Naive thymus-derived CD4-positive, alpha-beta T cell (primary cell): ENCODE measurements at regions not wholly inside any gene's neighbourhood (a gene's known extent, or its start where the extent isn't known, plus 50 kb on each side); places are given as distances from the start of the nearest gene placed in this dataset.

Experiments
- ATAC-seq: fragments of 150-1000 bp; cut with Tn5 transposase; 2 replicates; pipeline ENCODE4 v1.10.0; 2021; ENCODE audit warnings: mild to moderate bottlenecking, moderate library complexity
- CTCF ChIA-PET: fragments of 350-600 bp; sonication (Branson Sonifier 250); formaldehyde crosslinking; loops from one replicate; lab custom pipeline; 2021; ENCODE audit warnings: antibody characterized with exemption; lab: Charles Lee
- POLR2A ChIA-PET: fragments of 350-600 bp; sonication (Branson Sonifier 250); formaldehyde crosslinking; loops from one replicate; lab custom pipeline; 2021; ENCODE audit warnings: antibody characterized with exemption, inconsistent platforms; lab: Charles Lee
- DNase-seq, 9 donors: peaks; one replicate each; pipeline versions ENCODE4 v3.0.0 to v3.0.0-alpha.2; 2020 to 2022; ENCODE audit warnings: mixed read lengths in 1 of 9
- H3K27ac ChIP-seq: one replicate; pipeline ENCODE4 v1.7.0; 2013; ENCODE audit warnings: mild to moderate bottlenecking, low read depth, low read length, moderate library complexity
- H3K27me3 ChIP-seq, 2 donors: one replicate each; pipeline ENCODE4 v1.7.0; 2013; ENCODE audit warnings: low read length in 2 of 2, mild to moderate bottlenecking in 2 of 2, moderate library complexity in 2 of 2; ENCODE audit not compliant: control insufficient read depth in 2 of 2, insufficient read depth in 2 of 2
- H3K36me3 ChIP-seq, 3 experiments: 1 replicate in 2 of 3; 2 replicates in 1 of 3; pipeline ENCODE4 v1.7.0; 2013; ENCODE audit warnings: low read length in 3 of 3, mild to moderate bottlenecking in 3 of 3, moderate library complexity in 1 of 3; ENCODE audit not compliant: insufficient read depth in 3 of 3, control insufficient read depth in 2 of 3
- H3K4me1 ChIP-seq, 2 donors: one replicate each; pipeline ENCODE4 v1.7.0; 2013; ENCODE audit warnings: low read length in 2 of 2, mild to moderate bottlenecking in 2 of 2, moderate library complexity in 1 of 2; ENCODE audit not compliant: control insufficient read depth in 2 of 2, insufficient read depth in 2 of 2
- H3K4me3 ChIP-seq: 2 replicates; pipeline ENCODE4 v1.7.0; 2013; ENCODE audit warnings: mild to moderate bottlenecking, low read length
- H3K9me3 ChIP-seq, 3 experiments: 1 replicate in 2 of 3; 2 replicates in 1 of 3; pipeline ENCODE4 v1.7.0; 2013; ENCODE audit warnings: low read length in 3 of 3; ENCODE audit not compliant: control insufficient read depth in 2 of 3
- H3K27ac Mint-ChIP-seq, 9 donors: one replicate each; pipeline ENCODE4 v1.8.0; 2020 to 2022; ENCODE audit warnings: mixed read lengths in 9 of 9, mild to moderate bottlenecking in 8 of 9, moderate library complexity in 5 of 9, inconsistent platforms in 2 of 9
- H3K27me3 Mint-ChIP-seq, 5 donors: one replicate each; pipeline ENCODE4 v1.8.0; 2021 to 2022; ENCODE audit warnings: mixed read lengths in 5 of 5, mild to moderate bottlenecking in 1 of 5
- H3K36me3 Mint-ChIP-seq, 5 donors: one replicate each; pipeline ENCODE4 v1.8.0; 2020 to 2022; ENCODE audit warnings: mixed read lengths in 5 of 5, mild to moderate bottlenecking in 3 of 5, inconsistent platforms in 1 of 5
- H3K4me1 Mint-ChIP-seq, 7 donors: one replicate each; pipeline ENCODE4 v1.8.0; 2020 to 2022; ENCODE audit warnings: mixed read lengths in 7 of 7, mild to moderate bottlenecking in 3 of 7, inconsistent platforms in 1 of 7
- H3K4me3 Mint-ChIP-seq, 10 donors: one replicate each; pipeline ENCODE4 v1.8.0; 2020 to 2022; ENCODE audit warnings: mild to moderate bottlenecking in 10 of 10, mixed read lengths in 10 of 10, moderate library complexity in 6 of 10, inconsistent platforms in 2 of 10
- H3K9me3 Mint-ChIP-seq, 11 donors: one replicate each; pipeline ENCODE4 v1.8.0; 2020 to 2022; ENCODE audit warnings: mixed read lengths in 11 of 11, mild to moderate bottlenecking in 4 of 11, inconsistent platforms in 1 of 11, moderate library complexity in 1 of 11
- intact Hi-C, 2 donors: fragments of 100-400 bp; cut with micrococcal nuclease; formaldehyde crosslinking; loops; one replicate each; pipeline ENCODE4 v1.15.1; 2023

DNA sequence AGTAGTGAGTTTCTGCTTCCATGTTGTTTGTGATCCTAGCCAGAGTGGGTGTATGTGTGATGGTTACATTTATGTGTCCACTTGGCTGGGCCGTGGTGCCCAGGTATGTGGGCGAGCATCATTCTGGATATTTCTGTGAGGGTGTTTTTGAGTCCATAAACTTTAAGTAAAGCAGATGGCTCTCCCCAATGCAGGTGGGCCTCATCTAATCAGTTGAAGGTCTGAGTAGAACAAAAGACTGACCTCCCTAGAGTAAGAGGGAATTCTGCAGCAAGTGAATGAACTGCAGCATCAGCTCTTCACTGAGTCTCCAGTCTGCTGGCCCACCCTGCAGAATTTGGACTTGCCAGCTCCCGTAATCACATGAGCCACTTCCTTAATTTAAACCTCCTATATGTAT lies 571.9 kb downstream of the ACTR3B start:
- Mint-ChIP-seq H3K27ac (no peak overlapping the region), H3K27me3 (peaks cover 0 to 6% (median 4%) of the 10 kb centered on the region in 5 donors), H3K4me3 (no peak overlapping the region), H3K9me3 (peaks cover 3 to 20% (median 7%) of the 10 kb centered on the region in 11 donors), H3K4me1 (no peaks in the 10 kb centered on the region), H3K36me3 (peaks cover 0 to under 1% (median 0%) of the 10 kb centered on the region in 5 donors)
- DNase-seq (no peak), ATAC-seq (no peak)
- CTCF ChIA-PET = no interaction called here
- H3K27ac ChIP-seq = no peak overlapping the region
- no peaks in the 10 kb centered on the region for H3K9me3 ChIP-seq
- intact Hi-C loops = no loop called here
- no peak overlapping the region for H3K4me3 ChIP-seq
- no peaks in the 10 kb centered on the region for H3K27me3 ChIP-seq
- POLR2A ChIA-PET = no interaction called here
- H3K4me1 ChIP-seq = no peaks in the 10 kb centered on the region
- H3K36me3 ChIP-seq = no peaks in the 10 kb centered on the region

DNA sequence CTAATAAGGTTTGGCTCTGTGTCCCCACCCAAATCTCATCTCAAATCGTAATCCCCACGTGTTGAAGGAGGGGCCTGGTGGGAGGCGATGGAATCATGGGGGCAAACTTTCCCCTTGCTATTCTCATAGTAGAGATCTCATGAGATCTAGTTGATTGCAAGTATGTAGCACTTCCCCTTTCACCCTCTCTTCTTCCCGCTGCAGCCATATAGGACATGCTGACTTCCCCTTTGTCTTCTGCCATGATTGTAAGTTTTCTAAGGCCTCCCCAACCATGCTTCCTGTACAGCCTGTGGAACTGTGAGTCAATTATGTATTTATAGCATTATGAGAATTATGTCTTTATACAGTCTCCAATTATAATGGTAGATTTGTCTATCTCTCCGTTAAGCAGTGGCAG lies 594.5 kb downstream of the ACTR3B start:
- H3K27ac ChIP-seq = no peak overlapping the region
- DNase-seq = no peak
- no peaks in the 10 kb centered on the region for H3K9me3 ChIP-seq
- Mint-ChIP-seq H3K27ac (no peak overlapping the region), H3K4me3 (no peak overlapping the region), H3K36me3 (no peaks in the 10 kb centered on the region), H3K9me3 (peaks cover 0 to 19% (median 6%) of the 10 kb centered on the region in 11 donors), H3K4me1 (no peaks in the 10 kb centered on the region), H3K27me3 (no peaks in the 10 kb centered on the region)
- H3K4me3 ChIP-seq = no peak overlapping the region
- POLR2A ChIA-PET = no interaction called here
- H3K36me3 ChIP-seq = no peaks in the 10 kb centered on the region
- intact Hi-C loops = no loop called here
- CTCF ChIA-PET = no interaction called here
- H3K4me1 ChIP-seq = no peaks in the 10 kb centered on the region
- H3K27me3 ChIP-seq = no peaks in the 10 kb centered on the region
- no peak for ATAC-seq

DNA sequence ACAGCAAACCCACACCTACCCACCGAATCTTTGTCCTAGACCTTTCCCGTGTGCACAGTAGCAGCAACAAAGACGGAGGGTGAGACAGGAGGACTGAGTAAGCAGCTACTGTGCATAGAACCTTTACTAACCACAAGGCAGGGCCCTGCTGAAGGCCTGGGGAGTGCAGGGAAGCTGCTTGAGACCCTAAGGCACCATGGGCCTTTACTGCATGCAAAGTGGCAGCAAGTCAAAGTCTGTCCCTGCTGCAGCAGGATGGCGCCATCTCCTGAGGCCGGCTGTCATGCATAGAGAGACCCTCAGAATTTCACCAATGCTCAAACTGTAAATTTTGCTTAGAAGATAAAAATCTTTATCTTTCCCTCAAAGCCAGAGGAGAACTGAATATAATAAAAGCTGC lies 610.5 kb downstream of the ACTR3B start:
- DNase-seq (no peak), ATAC-seq (no peak)
- no peak overlapping the region for H3K4me3 ChIP-seq
- Mint-ChIP-seq H3K27me3 (peaks cover 0 to 4% (median 0%) of the 10 kb centered on the region in 5 donors), H3K36me3 (peaks cover 0 to 12% (median 0%) of the 10 kb centered on the region in 5 donors), H3K9me3 (peaks cover 7 to 30% (median 10%) of the 10 kb centered on the region in 11 donors), H3K4me3 (no peak overlapping the region), H3K27ac (no peak overlapping the region), H3K4me1 (no peaks in the 10 kb centered on the region)
- ChIA-PET CTCF (no interaction called here), POLR2A (no interaction called here)
- H3K4me1 ChIP-seq = no peaks in the 10 kb centered on the region
- H3K27ac ChIP-seq = no peak overlapping the region
- no peaks in the 10 kb centered on the region for H3K27me3 ChIP-seq
- intact Hi-C loops = no loop called here
- no peaks in the 10 kb centered on the region for H3K36me3 ChIP-seq
- no peaks in the 10 kb centered on the region for H3K9me3 ChIP-seq

DNA sequence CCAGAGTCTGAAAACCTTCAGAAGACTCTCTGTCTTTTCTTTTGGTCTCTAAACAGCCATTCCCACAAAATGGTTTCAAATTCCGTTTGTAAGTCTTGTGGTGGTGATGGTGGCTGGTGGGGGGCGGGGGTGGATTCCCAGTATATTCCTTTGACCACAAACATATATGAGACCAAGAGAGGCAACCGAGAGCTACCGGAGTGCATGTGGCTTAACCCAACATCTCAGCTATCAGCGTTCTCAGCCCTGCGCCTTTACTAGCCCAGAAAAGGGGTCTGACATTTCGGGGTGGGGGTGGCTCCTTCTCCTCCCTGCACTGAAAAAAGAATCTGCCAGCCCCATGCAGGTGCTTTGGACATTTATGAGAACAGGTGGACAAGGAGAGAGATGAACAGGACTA lies 621.1 kb downstream of the ACTR3B start:
- CTCF ChIA-PET = no interaction called here
- no peak for DNase-seq
- H3K4me3 ChIP-seq = no peak overlapping the region
- POLR2A ChIA-PET = no interaction called here
- H3K4me1 ChIP-seq = no peaks in the 10 kb centered on the region
- no peaks in the 10 kb centered on the region for H3K4me1 Mint-ChIP-seq
- H3K27ac ChIP-seq = no peak overlapping the region
- H3K27ac Mint-ChIP-seq = no peak overlapping the region
- no peaks in the 10 kb centered on the region for H3K36me3 ChIP-seq
- peaks cover 0 to 3% (median 0%) of the 10 kb centered on the region in 5 donors for H3K36me3 Mint-ChIP-seq
- H3K9me3 ChIP-seq = no peaks in the 10 kb centered on the region
- H3K9me3 Mint-ChIP-seq = peaks cover 0 to 8% (median 2%) of the 10 kb centered on the region in 11 donors
- intact Hi-C loops = no loop called here
- no peak for ATAC-seq
- H3K27me3 ChIP-seq = no peaks in the 10 kb centered on the region
- peaks cover 0 to 9% (median 6%) of the 10 kb centered on the region in 5 donors for H3K27me3 Mint-ChIP-seq
- no peak overlapping the region for H3K4me3 Mint-ChIP-seq

- ChIA-PET POLR2A (no interaction called here), CTCF (no interaction called here)
- no peaks in the 10 kb centered on the region for H3K27me3 ChIP-seq
- no peak overlapping the region for H3K4me3 ChIP-seq
- Mint-ChIP-seq H3K36me3 (peaks cover 0 to 3% (median 0%) of the 10 kb centered on the region in 5 donors), H3K4me3 (no peak overlapping the region), H3K9me3 (peaks cover 0 to 9% (median 2%) of the 10 kb centered on the region in 11 donors), H3K27ac (no peak overlapping the region), H3K4me1 (no peaks in the 10 kb centered on the region), H3K27me3 (peaks cover 0 to 12% (median 6%) of the 10 kb centered on the region in 5 donors)
- DNase-seq = no peak
- H3K4me1 ChIP-seq = no peaks in the 10 kb centered on the region
- H3K9me3 ChIP-seq = no peaks in the 10 kb centered on the region
- ATAC-seq = no peak
- H3K36me3 ChIP-seq = no peaks in the 10 kb centered on the region
- intact Hi-C loops = no loop called here
- no peak overlapping the region for H3K27ac ChIP-seq
These were observed 621.9 kb downstream of the ACTR3B start for GRCh38 chr7:153381275-153382040.

- Histone ChIP-seq H3K27me3 (no peaks in the 10 kb centered on the region), H3K4me3 (no peak overlapping the region), H3K4me1 (no peaks in the 10 kb centered on the region), H3K27ac (no peak overlapping the region), H3K9me3 (no peaks in the 10 kb centered on the region), H3K36me3 (no peaks in the 10 kb centered on the region)
- DNase-seq = no peak
- intact Hi-C loops = no loop called here
- Mint-ChIP-seq H3K27ac (no peak overlapping the region), H3K27me3 (peaks cover 0 to 12% (median 6%) of the 10 kb centered on the region in 5 donors), H3K36me3 (peaks cover 0 to 3% (median 0%) of the 10 kb centered on the region in 5 donors), H3K4me3 (no peak overlapping the region), H3K9me3 (peaks cover 0 to 10% (median 3%) of the 10 kb centered on the region in 11 donors), H3K4me1 (no peaks in the 10 kb centered on the region)
- ChIA-PET POLR2A (no interaction called here), CTCF (no interaction called here)
- no peak for ATAC-seq
These were observed 623.1 kb downstream of the ACTR3B start for GRCh38 chr7:153382641-153383101.

GRCh38 chr7:153383781-153384180 lies 624.2 kb downstream of the ACTR3B start:
- no peak for ATAC-seq

More at GRCh38 chr7:153383781-153384180, 624.2 kb downstream of the ACTR3B start:
- ChIA-PET CTCF (no interaction called here), POLR2A (no interaction called here)
- H3K4me1 Mint-ChIP-seq = no peaks in the 10 kb centered on the region
- no peak overlapping the region for H3K27ac Mint-ChIP-seq
- Histone ChIP-seq H3K9me3 (no peaks in the 10 kb centered on the region), H3K36me3 (no peaks in the 10 kb centered on the region), H3K27ac (no peak overlapping the region), H3K4me1 (no peaks in the 10 kb centered on the region), H3K27me3 (no peaks in the 10 kb centered on the region), H3K4me3 (no peak overlapping the region)
- H3K27me3 Mint-ChIP-seq = peaks cover 0 to 12% (median 6%) of the 10 kb centered on the region in 5 donors
- no peak for DNase-seq
- H3K4me3 Mint-ChIP-seq = no peak overlapping the region
- intact Hi-C loops = no loop called here
- peaks cover 0 to 18% (median 6%) of the 10 kb centered on the region in 11 donors for H3K9me3 Mint-ChIP-seq
- H3K36me3 Mint-ChIP-seq = peaks cover 0 to 3% (median 0%) of the 10 kb centered on the region in 5 donors
